ENCODE measurements at regions not wholly inside any gene's neighbourhood (a gene's known extent, or its start where the extent isn't known, plus 50 kb on each side); places are given as distances from the start of the nearest gene placed in this dataset.

GRCh38 chr18:78722386-78722785 lies 257.2 kb upstream of the SALL3 start:
- H3K27ac ChIP-seq (ENCODE audit: low read length): no peak overlapping the region
- no peak overlapping the region for H3K9ac ChIP-seq (ENCODE audit: low read length)
- no peaks in the 10 kb centered on the region for H3K9me3 ChIP-seq (ENCODE audit: low read length)
- TF ChIP-seq TAF1 (IDR thresholded peaks at IDR 0.05; ENCODE audit: low read depth): no peak
- no peak for TF ChIP-seq SMC3 (conservative IDR thresholded peaks at IDR 0.05; ENCODE audit: poor library complexity)
- TF ChIP-seq MXI1 (conservative IDR thresholded peaks at IDR 0.05; ENCODE audit: poor library complexity, severe bottlenecking): no peak
- no peak for TF ChIP-seq RAD21 (conservative IDR thresholded peaks at IDR 0.05)
- TF ChIP-seq CTCF (IDR thresholded peaks at IDR 0.05; ENCODE audit: poor library complexity, severe bottlenecking): no peak
- no peak for TF ChIP-seq EZH2 (IDR thresholded peaks at IDR 0.05; ENCODE audit: borderline replicate concordance, insufficient read depth, low read length, poor library complexity, severe bottlenecking)
- no peak for TF ChIP-seq REST (IDR thresholded peaks at IDR 0.05; ENCODE audit: borderline replicate concordance)
- no peak for TF ChIP-seq EP300 (conservative IDR thresholded peaks at IDR 0.05; ENCODE audit: poor library complexity, severe bottlenecking)
- TF ChIP-seq POLR2AphosphoS5 (IDR thresholded peaks at IDR 0.05): no peak
- no peak overlapping the region for H3K4me2 ChIP-seq (ENCODE audit: low read length)
- H3F3A ChIP-seq (ENCODE audit: insufficient read depth, low read length, poor library complexity, severe bottlenecking): no peaks in the 10 kb centered on the region
- no peak overlapping the region for H2AFZ ChIP-seq (ENCODE audit: low read depth, low read length)
- no peaks in the 10 kb centered on the region for H3K9me2 ChIP-seq (ENCODE audit: insufficient read depth, low read length)
- no peaks in the 10 kb centered on the region for H3K36me3 ChIP-seq (ENCODE audit: insufficient read depth, low read length)
- no peaks in the 10 kb centered on the region for H3K27me3 ChIP-seq (ENCODE audit: insufficient read depth, low read depth, low read length)
- no peak overlapping the region for H3K4me3 ChIP-seq (ENCODE audit: low read length)
- no peaks in the 10 kb centered on the region for H4K20me1 ChIP-seq (ENCODE audit: insufficient read depth)
- no peaks in the 10 kb centered on the region for H3K79me2 ChIP-seq (replicated peaks; ENCODE audit: insufficient read depth, low read length)

- Histone ChIP-seq H4K20me1 (ENCODE audit: insufficient read depth) (no peaks in the 10 kb centered on the region), H3K27me3 (ENCODE audit: insufficient read depth, low read depth, low read length) (no peaks in the 10 kb centered on the region), H3F3A (ENCODE audit: insufficient read depth, low read length, poor library complexity, severe bottlenecking) (no peaks in the 10 kb centered on the region), H2AFZ (ENCODE audit: low read depth, low read length) (no peak overlapping the region), H3K27ac (ENCODE audit: low read length) (no peak overlapping the region), H3K79me2 (replicated peaks; ENCODE audit: insufficient read depth, low read length) (no peaks in the 10 kb centered on the region), H3K4me2 (ENCODE audit: low read length) (no peak overlapping the region), H3K36me3 (ENCODE audit: insufficient read depth, low read length) (no peaks in the 10 kb centered on the region), H3K9me2 (ENCODE audit: insufficient read depth, low read length) (no peaks in the 10 kb centered on the region), H3K9ac (ENCODE audit: low read length) (no peak overlapping the region), H3K4me3 (ENCODE audit: low read length) (no peak overlapping the region), H3K9me3 (ENCODE audit: low read length) (no peaks in the 10 kb centered on the region)
- TF ChIP-seq EZH2 (IDR thresholded peaks at IDR 0.05; ENCODE audit: borderline replicate concordance, insufficient read depth, low read length, poor library complexity, severe bottlenecking) (no peak), REST (IDR thresholded peaks at IDR 0.05; ENCODE audit: borderline replicate concordance) (no peak), TAF1 (IDR thresholded peaks at IDR 0.05; ENCODE audit: low read depth) (no peak), MXI1 (conservative IDR thresholded peaks at IDR 0.05; ENCODE audit: poor library complexity, severe bottlenecking) (no peak), EP300 (conservative IDR thresholded peaks at IDR 0.05; ENCODE audit: poor library complexity, severe bottlenecking) (no peak), SMC3 (conservative IDR thresholded peaks at IDR 0.05; ENCODE audit: poor library complexity) (no peak), CTCF (IDR thresholded peaks at IDR 0.05; ENCODE audit: poor library complexity, severe bottlenecking) (no peak), POLR2AphosphoS5 (IDR thresholded peaks at IDR 0.05) (no peak), RAD21 (conservative IDR thresholded peaks at IDR 0.05) (no peak)
Observed at GRCh38 chr18:78722929-78723710, 256.5 kb upstream of the SALL3 start.
